CD4-positive, alpha-beta memory T cell (primary cell): ENCODE measurements at regions not wholly inside any gene's neighbourhood (a gene's known extent, or its start where the extent isn't known, plus 50 kb on each side); places are given as distances from the start of the nearest gene placed in this dataset.

Source experiments
- CTCF ChIA-PET: fragments of 350-600 bp; sonication (Branson Sonifier 250); formaldehyde crosslinking; loops from one replicate; lab custom pipeline; 2021; ENCODE audit warnings: inconsistent platforms; ENCODE audit not compliant: partially characterized antibody; lab: Charles Lee
- POLR2A ChIA-PET: fragments of 350-600 bp; sonication (Branson Sonifier 250); formaldehyde crosslinking; loops from one replicate; lab custom pipeline; 2021; ENCODE audit not compliant: partially characterized antibody; lab: Charles Lee
- DNase-seq, 5 donors: peaks; one replicate each; pipeline versions ENCODE4 v3.0.0 to v3.0.0-alpha.2; 2020 to 2022; ENCODE audit warnings: mixed read lengths in 1 of 5
- H3K27ac ChIP-seq: one replicate; pipeline ENCODE4 v1.7.0; 2013; ENCODE audit warnings: low read depth, low read length
- H3K27me3 ChIP-seq: 2 replicates; pipeline ENCODE4 v1.7.0; 2013; ENCODE audit warnings: mild to moderate bottlenecking, low read length, moderate library complexity; ENCODE audit not compliant: insufficient read depth
- H3K36me3 ChIP-seq: 2 replicates; pipeline ENCODE4 v1.7.0; 2013; ENCODE audit warnings: mild to moderate bottlenecking, low read length, moderate library complexity; ENCODE audit not compliant: insufficient read depth
- H3K4me1 ChIP-seq: 2 replicates; pipeline ENCODE4 v1.7.0; 2013; ENCODE audit warnings: mild to moderate bottlenecking, low read length, moderate library complexity; ENCODE audit not compliant: insufficient read depth
- H3K4me3 ChIP-seq, 2 donors: one replicate each; pipeline ENCODE4 v1.7.0; 2013; ENCODE audit warnings: low read length in 2 of 2, mild to moderate bottlenecking in 1 of 2
- H3K9me3 ChIP-seq, 2 donors: one replicate each; pipeline ENCODE4 v1.7.0; 2013; ENCODE audit warnings: low read length in 2 of 2, control low read depth in 1 of 2; ENCODE audit not compliant: control insufficient read depth in 1 of 2
- H3K27ac Mint-ChIP-seq, 7 donors: one replicate each; pipeline ENCODE4 v1.8.0; 2020 to 2021; ENCODE audit warnings: mixed read lengths in 7 of 7, mild to moderate bottlenecking in 6 of 7, inconsistent platforms in 3 of 7, moderate library complexity in 3 of 7
- H3K27me3 Mint-ChIP-seq, 2 donors: one replicate each; pipeline ENCODE4 v1.8.0; 2020 to 2021; ENCODE audit warnings: mixed read lengths in 2 of 2
- H3K36me3 Mint-ChIP-seq, 2 donors: one replicate each; pipeline ENCODE4 v1.8.0; 2020 to 2021; ENCODE audit warnings: mixed read lengths in 2 of 2, inconsistent platforms in 1 of 2, mild to moderate bottlenecking in 1 of 2
- H3K4me1 Mint-ChIP-seq, 4 donors: one replicate each; pipeline ENCODE4 v1.8.0; 2020 to 2021; ENCODE audit warnings: mixed read lengths in 4 of 4, mild to moderate bottlenecking in 1 of 4
- H3K4me3 Mint-ChIP-seq, 8 donors: one replicate each; pipeline ENCODE4 v1.8.0; 2020 to 2021; ENCODE audit warnings: mixed read lengths in 8 of 8, mild to moderate bottlenecking in 7 of 8, moderate library complexity in 6 of 8, inconsistent platforms in 3 of 8
- H3K9me3 Mint-ChIP-seq, 8 donors: one replicate each; pipeline ENCODE4 v1.8.0; 2020 to 2021; ENCODE audit warnings: mixed read lengths in 8 of 8, mild to moderate bottlenecking in 5 of 8, inconsistent platforms in 3 of 8, moderate library complexity in 1 of 8
- intact Hi-C: fragments of 100-400 bp; cut with micrococcal nuclease; formaldehyde crosslinking; loops from one replicate; pipeline ENCODE4 v1.15.1; 2023

DNA sequence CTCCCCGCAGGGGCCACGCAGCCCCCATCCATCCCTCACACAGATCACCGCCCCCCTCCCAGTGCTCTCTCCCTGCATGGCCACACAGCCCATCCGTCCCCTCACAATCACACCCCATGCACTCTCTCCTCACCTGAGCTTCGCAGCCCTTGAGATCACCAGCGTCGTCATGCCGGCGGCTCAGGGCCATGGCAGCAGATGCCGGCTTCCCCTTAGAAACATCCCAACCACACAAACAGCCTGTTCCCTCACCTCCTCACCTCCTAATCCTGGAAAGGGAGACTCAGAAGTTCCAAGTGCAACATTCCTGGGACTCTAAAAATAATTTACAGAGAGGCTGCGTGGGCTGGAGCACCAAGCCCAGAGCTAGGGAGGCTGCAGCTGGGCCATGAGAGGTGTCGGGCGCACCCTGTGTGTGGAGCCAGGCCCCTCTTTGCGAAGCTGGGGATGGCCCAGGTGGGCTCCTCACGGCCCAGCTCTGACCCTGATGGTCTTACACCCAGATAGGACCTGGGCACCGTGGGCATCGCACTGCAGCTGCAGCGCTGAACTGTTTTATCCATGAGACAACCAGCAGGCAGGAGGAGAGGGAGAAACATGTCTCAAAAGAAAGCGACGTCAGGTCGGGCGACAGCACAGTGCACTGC lies 125.3 kb downstream of the DLL1 start:
- H3K27ac Mint-ChIP-seq, result no peak overlapping the region

DNA sequence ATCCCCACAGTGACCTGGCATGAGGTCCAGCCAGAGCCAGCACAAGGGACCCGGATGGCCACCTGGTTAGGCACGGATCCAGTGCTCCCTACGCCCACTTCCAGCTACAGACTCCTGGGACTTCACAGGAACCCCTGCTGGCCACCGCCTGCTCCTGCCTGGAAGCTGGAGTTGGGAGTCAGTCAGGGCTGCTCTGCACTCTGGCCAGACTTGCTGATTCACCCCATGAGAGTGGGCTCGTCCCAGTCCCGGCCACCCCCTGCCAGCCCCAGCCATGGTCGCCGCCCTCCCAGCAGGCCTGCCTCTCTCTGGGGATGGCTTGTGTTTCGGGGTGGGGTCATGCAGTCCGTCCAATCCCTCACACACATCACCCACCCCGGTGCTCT lies 125.8 kb downstream of the DLL1 start:
- Mint-ChIP-seq H3K27ac (no peak overlapping the region), H3K4me1 (no peaks in the 10 kb centered on the region), H3K4me3 (no peak overlapping the region), H3K9me3 (peaks cover 0 to 3% (median 0%) of the 10 kb centered on the region in 8 donors), H3K36me3 (no peaks in the 10 kb centered on the region), H3K27me3 (peaks cover 1 to 3% of the 10 kb centered on the region in 2 donors)
- H3K9me3 ChIP-seq, result no peaks in the 10 kb centered on the region
- CTCF ChIA-PET, result no interaction called here
- intact Hi-C loops, result no loop called here
- H3K36me3 ChIP-seq, result no peaks in the 10 kb centered on the region
- no peak overlapping the region for H3K27ac ChIP-seq
- POLR2A ChIA-PET, result no interaction called here
- no peaks in the 10 kb centered on the region for H3K27me3 ChIP-seq
- DNase-seq, result no peak
- H3K4me1 ChIP-seq, result peaks cover 2% of the 10 kb centered on the region
- no peak overlapping the region for H3K4me3 ChIP-seq

More for the DNA sequence above, 125.3 kb downstream of the DLL1 start:
- no peaks in the 10 kb centered on the region for H3K4me1 Mint-ChIP-seq
- intact Hi-C loops, result no loop called here
- Histone ChIP-seq H3K36me3 (no peaks in the 10 kb centered on the region), H3K9me3 (no peaks in the 10 kb centered on the region), H3K4me3 (no peak overlapping the region), H3K27ac (no peak overlapping the region), H3K4me1 (peaks cover 2% of the 10 kb centered on the region), H3K27me3 (no peaks in the 10 kb centered on the region)
- H3K9me3 Mint-ChIP-seq, result peaks cover 0 to 3% (median 0%) of the 10 kb centered on the region in 8 donors
- no peaks in the 10 kb centered on the region for H3K36me3 Mint-ChIP-seq
- ChIA-PET POLR2A (no interaction called here), CTCF (no interaction called here)
- H3K27me3 Mint-ChIP-seq, result peaks cover 1 to 3% of the 10 kb centered on the region in 2 donors
- no peak overlapping the region for H3K4me3 Mint-ChIP-seq
- no peak for DNase-seq

DNA sequence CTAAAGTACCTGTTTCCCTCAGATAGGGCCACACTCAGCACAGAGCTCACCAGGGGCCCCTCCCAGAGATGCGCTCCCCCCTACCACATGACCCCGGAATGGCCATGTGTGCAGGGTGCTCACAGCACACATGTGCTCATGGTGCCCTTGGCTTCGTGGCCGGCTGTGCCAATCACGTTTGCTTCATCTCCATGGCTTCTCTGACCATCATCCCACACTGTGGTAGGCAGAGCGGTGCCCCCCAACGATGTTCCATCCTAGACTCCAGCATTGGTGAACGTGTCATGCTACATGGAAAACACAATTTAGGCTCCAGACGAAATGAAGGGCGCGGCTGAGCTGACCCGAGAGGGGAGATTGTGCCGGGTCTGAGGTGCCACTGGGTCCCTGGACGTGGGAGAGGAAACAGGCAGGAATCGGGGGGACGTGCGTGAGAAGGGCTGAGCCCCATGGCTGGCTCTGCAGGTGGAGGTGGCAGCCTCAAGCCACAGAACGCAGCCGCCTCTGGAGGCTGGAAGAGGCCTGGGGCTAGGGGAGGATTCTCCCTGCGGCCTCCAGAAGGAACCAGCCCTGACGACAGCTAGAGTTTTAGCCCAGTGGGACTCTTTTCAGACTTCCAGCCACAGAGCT lies 126.5 kb downstream of the DLL1 start:
- H3K9me3 ChIP-seq, result no peaks in the 10 kb centered on the region
- POLR2A ChIA-PET, result no interaction called here
- no peaks in the 10 kb centered on the region for H3K4me1 Mint-ChIP-seq
- CTCF ChIA-PET, result no interaction called here
- H3K36me3 Mint-ChIP-seq, result no peaks in the 10 kb centered on the region
- H3K27me3 Mint-ChIP-seq, result peaks cover 1 to 3% of the 10 kb centered on the region in 2 donors
- no peak overlapping the region for H3K27ac Mint-ChIP-seq
- intact Hi-C loops, result no loop called here
- DNase-seq, result no peak
- H3K4me1 ChIP-seq, result peaks cover 2% of the 10 kb centered on the region
- H3K9me3 Mint-ChIP-seq, result peaks cover 0 to 3% (median 0%) of the 10 kb centered on the region in 8 donors
- no peak overlapping the region for H3K4me3 Mint-ChIP-seq
- no peak overlapping the region for H3K27ac ChIP-seq
- H3K4me3 ChIP-seq, result no peak overlapping the region
- H3K27me3 ChIP-seq, result no peaks in the 10 kb centered on the region
- H3K36me3 ChIP-seq, result no peaks in the 10 kb centered on the region

DNA sequence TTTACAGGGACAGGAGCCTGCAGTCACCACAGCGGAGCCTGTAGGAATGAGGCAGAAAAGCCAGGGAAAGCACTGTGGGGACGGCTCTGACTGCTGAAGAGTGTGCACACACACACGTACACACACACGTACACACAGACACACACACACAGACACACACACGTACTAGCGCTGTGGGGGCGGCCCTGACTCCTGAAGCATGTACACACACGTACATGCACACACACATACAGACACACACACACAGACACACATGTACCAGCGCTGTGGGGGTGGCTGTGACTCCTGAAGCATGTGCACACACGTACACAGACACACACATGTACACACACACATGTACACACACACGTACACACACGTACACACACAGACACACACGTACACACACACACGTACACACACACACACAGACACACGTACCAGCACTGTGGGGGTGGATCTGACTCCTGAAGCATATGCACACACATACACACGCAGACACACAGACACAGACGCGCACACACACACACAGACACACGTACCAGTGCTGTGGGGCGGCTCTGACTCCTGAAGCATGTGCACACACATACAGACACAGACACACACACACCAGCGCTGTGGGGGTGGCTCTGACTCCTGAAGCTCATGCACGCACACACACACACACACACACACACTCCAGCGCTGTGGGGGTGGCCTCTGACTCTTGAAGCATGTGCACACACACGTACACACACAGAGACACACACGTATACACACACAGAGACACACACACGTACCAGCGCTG lies 127.3 kb downstream of the DLL1 start:
- CTCF ChIA-PET, result interaction anchor here (0.6 kb wide), 1 partner anchor 74 kb away, joined by 3 read pairs; no protein-coding TSS in a partner anchor
- Histone ChIP-seq H3K27me3 (no peaks in the 10 kb centered on the region), H3K4me3 (no peak overlapping the region), H3K27ac (no peak overlapping the region), H3K9me3 (no peaks in the 10 kb centered on the region), H3K4me1 (peaks cover 2% of the 10 kb centered on the region), H3K36me3 (no peaks in the 10 kb centered on the region)
- Mint-ChIP-seq H3K27me3 (peaks cover 1 to 3% of the 10 kb centered on the region in 2 donors), H3K4me3 (no peak overlapping the region), H3K36me3 (no peaks in the 10 kb centered on the region), H3K4me1 (no peaks in the 10 kb centered on the region), H3K27ac (no peak overlapping the region), H3K9me3 (peaks cover 0 to 3% (median 0%) of the 10 kb centered on the region in 8 donors)
- POLR2A ChIA-PET, result no interaction called here
- no peak for DNase-seq
- intact Hi-C loops, result no loop called here

DNA sequence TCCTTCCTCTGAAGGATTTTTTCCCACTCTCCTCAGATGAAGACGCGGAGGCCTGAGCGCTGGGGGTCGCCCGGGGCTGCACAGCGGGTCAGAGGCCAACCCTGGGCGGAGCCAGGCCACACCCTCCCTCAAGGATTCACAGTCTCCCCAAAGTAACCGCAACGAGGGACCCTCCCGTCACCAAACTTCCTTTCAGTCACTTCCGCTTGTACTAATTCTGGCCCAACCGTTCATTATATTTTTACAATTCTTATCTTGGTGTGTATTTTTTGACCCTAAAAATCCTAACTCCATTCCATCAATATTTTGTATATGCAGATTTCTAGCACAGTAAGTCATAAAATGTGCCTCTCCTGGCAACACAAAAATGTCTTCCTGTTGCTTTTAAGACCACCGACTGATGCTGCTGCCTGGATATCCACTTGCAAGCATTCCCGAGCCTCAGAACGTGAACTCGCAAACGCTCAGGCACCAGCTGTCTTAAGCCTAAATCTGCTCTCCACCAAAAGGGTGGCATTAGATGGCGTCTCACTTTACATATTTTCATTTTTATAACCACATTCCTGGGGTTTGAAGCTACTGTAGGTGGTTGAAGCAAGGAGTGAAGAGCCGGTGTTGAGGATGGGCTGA lies 128.0 kb downstream of the DLL1 start:
- Mint-ChIP-seq H3K4me3 (peak overlapping the region in 2 of 8 donors; percentile 29 to 30), H3K27me3 (peaks cover 1 to 3% of the 10 kb centered on the region in 2 donors), H3K9me3 (peaks cover 0 to 4% (median 0%) of the 10 kb centered on the region in 8 donors), H3K27ac (no peak overlapping the region), H3K36me3 (no peaks in the 10 kb centered on the region), H3K4me1 (no peaks in the 10 kb centered on the region)
- Histone ChIP-seq H3K27ac (no peak overlapping the region), H3K4me3 (no peak overlapping the region), H3K36me3 (no peaks in the 10 kb centered on the region), H3K27me3 (no peaks in the 10 kb centered on the region), H3K9me3 (no peaks in the 10 kb centered on the region), H3K4me1 (peaks cover 2% of the 10 kb centered on the region)
- DNase-seq, result no peak
- POLR2A ChIA-PET, result no interaction called here
- intact Hi-C loops, result no loop called here
- CTCF ChIA-PET, result interaction anchor here (0.6 kb wide), 1 partner anchor 74 kb away, joined by 3 read pairs; no protein-coding TSS in a partner anchor

DNA sequence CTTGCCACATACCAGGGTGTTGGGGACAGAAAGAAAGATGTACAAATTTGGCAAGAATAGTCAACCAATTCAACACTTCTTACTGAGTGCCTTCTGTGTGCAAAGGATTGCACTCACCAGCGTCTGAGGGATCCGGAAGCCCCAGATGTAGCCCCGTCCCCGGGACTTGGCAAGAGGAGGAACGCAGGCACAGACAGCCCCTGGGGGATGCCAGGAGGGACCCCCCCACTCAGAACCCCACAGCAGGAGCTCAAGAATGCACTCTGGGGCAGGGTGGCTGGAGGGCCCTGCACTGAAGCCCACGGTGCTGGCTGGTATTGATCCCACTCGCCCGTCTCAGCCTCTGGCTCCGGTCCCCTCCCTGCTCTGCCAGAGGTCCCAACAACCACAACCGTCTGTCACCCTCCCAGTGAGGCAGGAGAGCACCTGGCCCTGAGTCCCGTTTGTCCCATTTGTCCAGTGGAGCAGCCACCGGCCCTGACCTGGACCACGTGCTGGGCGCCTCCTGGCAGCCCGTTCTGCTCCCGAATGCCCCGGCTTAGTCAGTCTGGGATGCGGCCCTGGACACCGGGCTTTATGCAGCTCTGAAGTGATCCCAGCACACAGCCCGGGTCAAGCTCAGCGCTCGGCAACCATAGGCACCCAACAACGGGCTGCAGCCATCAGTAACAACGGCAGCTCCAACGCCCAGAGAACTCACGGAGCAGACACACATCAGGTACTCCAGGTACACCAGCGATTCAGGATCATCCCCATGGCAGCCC lies 128.7 kb downstream of the DLL1 start:
- peaks cover 1 to 4% of the 10 kb centered on the region in 2 donors for H3K27me3 Mint-ChIP-seq
- peak overlapping the region in 1 of 8 donors; percentile 29 for H3K4me3 Mint-ChIP-seq
- H3K27ac ChIP-seq, result no peak overlapping the region
- ChIA-PET POLR2A (no interaction called here), CTCF (interaction anchor here (0.7 kb wide), 1 partner anchor 343 kb away, joined by 3 read pairs; no protein-coding TSS in a partner anchor)
- H3K27ac Mint-ChIP-seq, result no peak overlapping the region
- no peak overlapping the region for H3K4me3 ChIP-seq
- intact Hi-C loops, result no loop called here
- H3K9me3 Mint-ChIP-seq, result peaks cover 0 to 6% (median 0%) of the 10 kb centered on the region in 8 donors
- DNase-seq, result no peak
- no peaks in the 10 kb centered on the region for H3K9me3 ChIP-seq
- no peaks in the 10 kb centered on the region for H3K4me1 Mint-ChIP-seq
- H3K27me3 ChIP-seq, result no peaks in the 10 kb centered on the region
- no peaks in the 10 kb centered on the region for H3K36me3 Mint-ChIP-seq
- peaks cover 2% of the 10 kb centered on the region for H3K4me1 ChIP-seq
- no peaks in the 10 kb centered on the region for H3K36me3 ChIP-seq
